ENCODE measurements at regions not wholly inside any gene's neighbourhood (a gene's known extent, or its start where the extent isn't known, plus 50 kb on each side); places are given as distances from the start of the nearest gene placed in this dataset.

- no peak overlapping the region for H3K4me3 ChIP-seq (ENCODE audit: low read length)
- no peaks in the 10 kb centered on the region for H3K79me2 ChIP-seq (ENCODE audit: control insufficient read depth, low read length)
- no peaks in the 10 kb centered on the region for H3K36me3 ChIP-seq (ENCODE audit: control insufficient read depth, low read length)
- no peaks in the 10 kb centered on the region for H4K20me1 ChIP-seq (ENCODE audit: control insufficient read depth, insufficient read depth, low read depth, low read length)
- H3F3A ChIP-seq (ENCODE audit: control insufficient read depth, insufficient read depth) = no peaks in the 10 kb centered on the region
- no peak overlapping the region for H3K4me2 ChIP-seq (ENCODE audit: low read length)
- H3K27me3 ChIP-seq (ENCODE audit: control insufficient read depth, low read length) = no peaks in the 10 kb centered on the region
- no peak overlapping the region for H3K27ac ChIP-seq (ENCODE audit: low read depth, low read length)
- TF ChIP-seq CTCF (IDR thresholded peaks at IDR 0.05; ENCODE audit: low read depth, low read length, poor library complexity, severe bottlenecking) (no peak), EZH2phosphoT487 (IDR thresholded peaks at IDR 0.05; ENCODE audit: borderline replicate concordance, low read length) (no peak)
- no peaks in the 10 kb centered on the region for H3K9me2 ChIP-seq (replicated peaks; ENCODE audit: control insufficient read depth, low read length)
- no peaks in the 10 kb centered on the region for H3K4me1 ChIP-seq (ENCODE audit: control insufficient read depth, low read length)
- H3K9me3 ChIP-seq (ENCODE audit: control insufficient read depth, insufficient read depth, low read length) = no peaks in the 10 kb centered on the region
Measured at GRCh38 chr11:82239498-82239897, 494.2 kb downstream of the FAM181B start.

- TF ChIP-seq EZH2phosphoT487 (IDR thresholded peaks at IDR 0.05; ENCODE audit: borderline replicate concordance, low read length) (no peak), CTCF (IDR thresholded peaks at IDR 0.05; ENCODE audit: low read depth, low read length, poor library complexity, severe bottlenecking) (no peak)
- Histone ChIP-seq H3K4me2 (ENCODE audit: low read length) (no peak overlapping the region), H3K4me3 (ENCODE audit: low read length) (no peak overlapping the region), H3K9me2 (replicated peaks; ENCODE audit: control insufficient read depth, low read length) (no peaks in the 10 kb centered on the region), H3F3A (ENCODE audit: control insufficient read depth, insufficient read depth) (no peaks in the 10 kb centered on the region), H3K36me3 (ENCODE audit: control insufficient read depth, low read length) (no peaks in the 10 kb centered on the region), H3K79me2 (ENCODE audit: control insufficient read depth, low read length) (no peaks in the 10 kb centered on the region), H3K4me1 (ENCODE audit: control insufficient read depth, low read length) (no peaks in the 10 kb centered on the region), H4K20me1 (ENCODE audit: control insufficient read depth, insufficient read depth, low read depth, low read length) (no peaks in the 10 kb centered on the region), H3K27ac (ENCODE audit: low read depth, low read length) (no peak overlapping the region), H3K27me3 (ENCODE audit: control insufficient read depth, low read length) (no peaks in the 10 kb centered on the region), H3K9me3 (ENCODE audit: control insufficient read depth, insufficient read depth, low read length) (no peaks in the 10 kb centered on the region)
Measured at GRCh38 chr11:82234256-82234655, 499.4 kb downstream of the FAM181B start.

GRCh38 chr11:82233201-82233600 is 500.5 kb downstream of the FAM181B start:
- Histone ChIP-seq H3K79me2 (ENCODE audit: control insufficient read depth, low read length) (no peaks in the 10 kb centered on the region), H3K4me3 (ENCODE audit: low read length) (no peak overlapping the region), H3K27me3 (ENCODE audit: control insufficient read depth, low read length) (no peaks in the 10 kb centered on the region), H3K9me2 (replicated peaks; ENCODE audit: control insufficient read depth, low read length) (no peaks in the 10 kb centered on the region), H4K20me1 (ENCODE audit: control insufficient read depth, insufficient read depth, low read depth, low read length) (no peaks in the 10 kb centered on the region), H3K9me3 (ENCODE audit: control insufficient read depth, insufficient read depth, low read length) (no peaks in the 10 kb centered on the region), H3K36me3 (ENCODE audit: control insufficient read depth, low read length) (no peaks in the 10 kb centered on the region), H3K4me2 (ENCODE audit: low read length) (no peak overlapping the region), H3F3A (ENCODE audit: control insufficient read depth, insufficient read depth) (no peaks in the 10 kb centered on the region), H3K27ac (ENCODE audit: low read depth, low read length) (no peak overlapping the region), H3K4me1 (ENCODE audit: control insufficient read depth, low read length) (no peaks in the 10 kb centered on the region)
- TF ChIP-seq CTCF (IDR thresholded peaks at IDR 0.05; ENCODE audit: low read depth, low read length, poor library complexity, severe bottlenecking) (no peak), EZH2phosphoT487 (IDR thresholded peaks at IDR 0.05; ENCODE audit: borderline replicate concordance, low read length) (no peak)

GRCh38 chr11:82229341-82229740 is 504.3 kb downstream of the FAM181B start:
- H3K9me2 ChIP-seq (replicated peaks; ENCODE audit: control insufficient read depth, low read length) = no peaks in the 10 kb centered on the region
- H3K36me3 ChIP-seq (ENCODE audit: control insufficient read depth, low read length) = no peaks in the 10 kb centered on the region
- peak; percentile 47 for TF ChIP-seq CTCF (IDR thresholded peaks at IDR 0.05; ENCODE audit: low read depth, low read length, poor library complexity, severe bottlenecking)
- no peak for TF ChIP-seq EZH2phosphoT487 (IDR thresholded peaks at IDR 0.05; ENCODE audit: borderline replicate concordance, low read length)
- no peaks in the 10 kb centered on the region for H4K20me1 ChIP-seq (ENCODE audit: control insufficient read depth, insufficient read depth, low read depth, low read length)
- H3K79me2 ChIP-seq (ENCODE audit: control insufficient read depth, low read length) = no peaks in the 10 kb centered on the region
- H3K9me3 ChIP-seq (ENCODE audit: control insufficient read depth, insufficient read depth, low read length) = no peaks in the 10 kb centered on the region
- no peaks in the 10 kb centered on the region for H3K4me1 ChIP-seq (ENCODE audit: control insufficient read depth, low read length)
- no peak overlapping the region for H3K27ac ChIP-seq (ENCODE audit: low read depth, low read length)
- peaks cover 5% of the 10 kb centered on the region; the same call in 1 of the 2 replicates for H3K27me3 ChIP-seq (ENCODE audit: control insufficient read depth, low read length)
- no peak overlapping the region for H3K4me3 ChIP-seq (ENCODE audit: low read length)
- no peaks in the 10 kb centered on the region for H3F3A ChIP-seq (ENCODE audit: control insufficient read depth, insufficient read depth)
- no peak overlapping the region for H3K4me2 ChIP-seq (ENCODE audit: low read length)
